SW480 (cell line): ENCODE measurements at regions not wholly inside any gene's neighbourhood (a gene's known extent, or its start where the extent isn't known, plus 50 kb on each side); places are given as distances from the start of the nearest gene placed in this dataset.

ENCODE experiments used
- DNase-seq: peaks from one replicate; pipeline ENCODE4 v3.0.0-alpha.2; 2016; ENCODE audit warnings: low spot score

DNA sequence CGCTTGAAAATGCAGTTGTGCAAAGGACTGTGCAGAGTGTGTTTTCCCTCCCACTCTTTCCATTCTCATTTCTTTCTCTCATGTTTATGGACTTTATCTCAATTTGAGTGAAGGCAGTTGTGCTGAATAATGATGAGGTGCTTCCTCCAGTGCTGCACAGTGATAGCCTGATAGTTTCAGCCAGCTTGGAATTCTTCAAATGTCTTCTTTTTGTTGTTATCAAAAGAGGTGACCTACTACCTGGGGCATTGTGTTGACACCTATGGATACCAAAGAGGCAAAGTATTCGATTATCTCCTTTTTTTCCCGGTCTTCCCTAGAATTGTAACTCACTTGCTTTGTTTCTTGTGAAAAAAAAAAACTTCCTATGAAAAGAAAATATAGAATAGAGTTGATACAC is 132.6 kb upstream of the ESRRG start:
- DNase-seq, result no peak

DNA sequence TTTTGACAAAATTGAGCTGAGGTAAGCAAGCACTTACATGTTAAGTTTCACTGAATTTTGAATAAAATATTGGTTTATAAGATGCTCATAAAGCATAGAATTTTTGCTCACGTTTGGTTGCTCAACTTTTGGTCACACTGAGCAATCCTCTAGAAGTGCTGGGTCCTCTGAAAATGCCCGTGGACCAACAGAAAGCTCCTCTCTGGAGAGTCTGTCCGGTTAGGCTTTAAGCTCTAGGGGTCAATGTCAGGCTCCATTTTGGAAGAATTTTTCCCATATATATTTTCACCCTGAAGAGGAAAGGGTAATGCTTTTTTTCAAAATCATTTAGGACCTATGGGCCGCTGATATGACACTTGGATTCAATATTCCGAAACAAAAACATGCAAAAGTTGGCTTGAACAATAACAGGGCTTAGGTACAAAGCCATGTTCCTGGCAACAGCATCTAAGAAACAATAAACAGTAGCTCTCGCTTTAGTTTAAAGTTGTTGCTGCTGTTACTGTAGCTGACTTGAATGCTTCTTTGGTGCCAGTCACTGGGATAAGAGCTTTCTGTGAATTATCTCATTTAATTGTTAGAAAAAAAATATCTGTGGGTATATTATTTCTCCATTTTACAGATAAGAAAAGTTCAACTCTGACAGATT is 131.7 kb upstream of the ESRRG start:
- DNase-seq, result no peak

DNA sequence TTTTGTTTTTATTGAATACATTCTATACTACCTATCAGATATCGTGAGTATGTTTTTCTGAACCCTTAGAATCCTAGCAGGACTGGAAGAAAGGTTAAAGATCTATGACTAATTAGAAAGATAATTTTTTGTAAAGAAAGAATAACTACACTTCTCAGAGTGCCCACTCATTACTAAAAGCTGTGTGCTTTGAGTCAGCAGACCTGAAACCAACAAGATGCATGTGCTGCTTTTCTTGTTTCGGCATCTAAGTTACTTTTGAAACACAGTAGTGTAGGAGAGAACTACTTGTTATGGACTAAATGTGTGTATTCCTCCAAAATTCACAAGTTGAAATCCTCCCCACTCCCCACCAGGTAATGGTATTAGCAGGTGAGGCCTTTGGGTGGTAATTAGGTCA is 127.8 kb upstream of the ESRRG start:
- DNase-seq, result no peak

DNA sequence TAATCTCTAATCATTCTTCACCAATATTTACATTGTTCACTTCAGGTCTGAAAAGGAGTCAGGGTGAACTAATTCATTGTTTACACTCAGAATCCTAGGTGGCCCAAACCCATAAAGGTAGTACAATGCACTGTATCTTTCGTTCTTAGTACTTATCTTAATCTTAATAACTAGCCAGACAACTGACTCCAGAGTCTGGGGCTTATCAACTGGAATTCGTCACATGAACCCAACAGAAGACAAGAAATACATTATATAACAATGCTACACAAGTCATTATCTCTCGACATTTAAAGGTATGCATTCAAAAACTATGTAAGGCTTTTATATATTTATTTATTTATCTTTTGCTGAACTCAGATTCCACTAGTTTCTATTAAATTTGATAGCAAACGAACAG is 125.9 kb upstream of the ESRRG start:
- no peak for DNase-seq

DNA sequence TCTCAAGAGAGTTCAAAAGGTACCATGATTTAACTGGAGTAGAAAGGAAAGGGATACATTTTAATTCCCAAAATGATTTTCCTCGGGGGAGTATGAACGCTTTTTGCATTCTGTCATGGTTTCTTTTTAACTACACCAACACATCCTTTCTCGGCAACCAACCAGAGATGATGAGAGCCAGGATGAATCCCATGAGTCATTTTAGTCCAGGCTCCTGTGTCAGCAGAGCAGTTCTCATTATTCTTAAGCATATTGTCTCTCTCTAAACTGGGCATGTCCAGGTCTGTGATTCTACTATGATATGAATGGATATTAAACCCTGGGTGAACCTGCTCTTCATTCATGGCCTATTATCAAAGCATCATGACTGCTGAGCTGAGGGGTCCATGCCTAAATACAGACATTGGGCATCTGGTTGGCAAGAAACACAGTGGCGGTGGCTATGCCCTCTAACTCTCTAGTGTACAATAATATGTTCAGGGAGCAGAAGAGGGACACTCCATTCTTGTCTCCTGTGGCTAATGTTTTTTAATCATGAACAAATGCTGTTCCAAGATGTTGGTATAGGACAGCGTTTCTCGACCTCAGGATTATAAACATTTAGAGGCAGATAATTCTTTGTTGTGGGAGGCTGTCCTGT is 124.3 kb upstream of the ESRRG start:
- no peak for DNase-seq

DNA sequence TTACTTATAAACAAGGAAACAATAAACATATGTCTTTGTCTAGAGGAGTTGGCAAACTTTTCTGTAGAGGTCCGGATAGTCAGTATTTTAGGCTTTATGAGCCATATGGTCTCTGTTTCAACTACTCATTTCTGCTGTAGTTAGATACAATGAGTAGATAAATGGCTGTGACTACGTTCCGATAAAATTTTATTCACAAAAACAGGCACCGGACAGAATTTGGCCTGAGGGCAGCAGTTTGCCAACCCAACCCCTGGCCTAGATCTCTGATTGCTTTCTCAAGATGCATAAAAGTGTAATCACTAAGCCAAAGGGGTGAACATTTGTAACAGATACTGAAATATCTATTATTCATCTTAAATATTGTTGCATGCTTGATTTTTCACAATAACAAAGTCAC is 123.1 kb upstream of the ESRRG start:
- DNase-seq, result no peak

DNA sequence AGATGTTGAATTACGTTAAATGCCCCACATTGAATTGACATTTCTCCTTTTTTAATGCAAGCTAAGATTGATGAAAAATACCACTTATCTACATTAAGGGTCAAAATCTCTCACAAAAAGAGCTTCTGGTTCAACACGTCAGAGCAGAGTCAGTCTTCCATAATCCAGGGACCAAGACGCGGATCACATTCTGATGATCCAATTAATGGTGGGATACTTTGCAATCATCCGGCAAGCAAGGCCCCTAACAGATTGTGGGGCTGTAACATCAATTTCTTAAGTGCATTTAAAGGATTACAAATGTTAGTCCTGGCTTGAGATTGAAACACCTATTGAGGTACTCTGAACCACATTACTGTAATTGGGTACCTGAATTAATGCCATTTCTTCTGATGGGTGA is 120.2 kb upstream of the ESRRG start:
- no peak for DNase-seq

DNA sequence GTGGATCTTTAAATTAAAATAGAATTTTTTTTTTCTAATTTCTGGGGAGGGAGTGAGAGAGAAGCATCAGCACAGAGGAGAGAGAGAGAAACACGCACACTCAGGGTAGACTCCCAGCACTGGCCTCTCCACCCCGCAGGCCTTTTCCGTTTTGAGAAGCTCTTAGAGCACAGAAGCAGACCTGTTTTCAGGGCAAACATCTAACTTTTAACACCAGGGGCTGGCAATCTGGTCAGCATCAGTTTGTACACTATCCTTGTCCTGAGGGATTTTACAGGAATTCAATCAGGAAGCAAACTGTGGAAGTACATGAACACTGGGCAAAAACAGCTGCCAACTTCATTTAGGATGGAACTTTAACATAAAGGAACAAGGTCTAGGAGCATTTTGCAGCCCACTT is 117.9 kb upstream of the ESRRG start:
- DNase-seq, result no peak

DNA sequence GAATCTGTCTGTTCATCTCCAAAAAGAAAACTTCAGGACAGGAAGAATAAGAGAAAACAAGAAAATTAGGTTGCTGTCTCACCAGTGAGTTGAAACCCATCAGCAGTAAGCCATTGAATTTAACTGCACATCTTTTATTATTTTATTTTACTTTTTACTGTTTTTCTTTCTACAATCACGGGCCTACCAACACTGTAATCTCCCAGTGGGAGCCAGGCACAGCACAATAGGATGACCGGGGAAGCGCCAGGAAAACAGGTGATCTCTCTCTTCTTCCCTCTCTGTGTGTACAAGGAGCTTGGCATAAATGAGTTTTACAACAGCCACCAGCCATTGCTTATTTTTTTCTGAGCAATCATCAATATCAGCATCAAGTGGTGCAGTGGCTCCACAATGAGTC is 113.1 kb upstream of the ESRRG start:
- no peak for DNase-seq

DNA sequence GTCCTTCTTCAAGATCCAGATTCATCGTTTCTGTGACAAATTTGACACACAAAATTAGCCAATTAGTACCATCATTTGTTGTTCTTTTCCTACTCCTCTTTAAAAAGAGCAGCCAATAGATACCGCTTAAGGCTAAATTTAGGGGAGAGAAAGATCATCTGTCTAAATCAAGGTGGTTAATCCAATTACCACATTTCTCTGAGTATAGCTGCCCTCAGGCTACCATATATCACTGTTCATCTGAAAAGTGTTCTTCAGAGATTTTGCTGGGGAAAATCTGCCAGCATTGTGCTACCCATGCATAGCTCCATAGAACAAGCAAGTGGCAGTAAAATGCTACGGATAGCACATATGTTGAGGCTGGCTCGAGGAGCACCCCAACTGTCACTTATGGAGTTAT is 110.3 kb upstream of the ESRRG start:
- no peak for DNase-seq

DNA sequence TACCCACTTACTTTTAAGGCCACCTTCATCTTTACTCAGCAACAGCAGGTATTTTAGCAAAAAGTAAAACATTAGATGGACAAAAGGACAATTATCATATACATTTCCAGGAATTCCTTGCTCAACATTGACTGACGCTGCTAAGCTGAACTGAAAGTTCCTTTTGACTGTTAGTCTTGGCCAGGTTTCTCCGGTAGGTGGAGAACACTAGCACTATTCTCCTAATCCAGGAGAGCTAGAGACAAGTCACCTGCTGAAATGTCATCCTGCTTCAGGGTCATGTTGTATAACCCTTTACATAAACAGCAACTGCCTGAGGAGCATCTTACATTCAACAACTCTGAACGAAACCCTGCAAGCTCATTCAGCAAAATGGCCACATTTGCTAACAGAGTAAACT is 109.0 kb upstream of the ESRRG start:
- DNase-seq, result no peak

DNA sequence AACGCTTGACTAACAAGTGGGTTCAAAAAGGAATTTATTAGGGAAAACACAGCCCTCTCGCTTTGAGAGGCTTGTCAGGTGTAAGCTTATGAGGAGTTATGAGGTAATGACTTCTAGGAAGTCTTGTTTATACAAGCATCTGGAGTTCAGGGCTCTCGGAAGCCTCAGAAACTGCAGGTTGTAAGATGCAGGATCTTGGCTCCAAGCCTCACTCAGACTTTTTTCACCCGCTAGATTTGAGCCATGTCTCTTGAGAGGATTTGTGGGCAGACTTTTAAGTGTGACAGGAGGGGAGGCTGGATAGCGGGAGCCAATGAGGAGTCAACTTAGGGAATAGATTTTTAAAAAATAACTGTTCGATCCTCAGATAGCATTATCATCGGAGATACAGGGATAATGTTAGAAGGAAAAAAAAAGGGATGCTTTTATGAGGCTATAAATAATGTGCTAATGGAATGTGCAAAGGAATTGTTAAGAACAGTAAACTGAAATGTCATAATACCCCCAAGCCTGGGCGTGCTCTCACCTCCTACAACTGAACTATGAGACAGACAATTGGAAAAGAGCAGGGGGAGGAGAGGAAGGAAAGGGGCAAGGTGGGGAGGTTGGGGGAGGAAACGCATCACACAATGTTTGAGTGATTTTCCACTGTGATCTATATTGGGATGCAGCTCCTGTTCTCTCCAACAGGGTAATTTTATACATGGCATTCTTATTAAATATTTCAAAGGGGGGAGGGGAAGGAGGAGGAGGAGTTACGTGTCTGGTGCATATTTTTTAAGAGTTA is 107.4 kb upstream of the ESRRG start:
- DNase-seq, result no peak

DNA sequence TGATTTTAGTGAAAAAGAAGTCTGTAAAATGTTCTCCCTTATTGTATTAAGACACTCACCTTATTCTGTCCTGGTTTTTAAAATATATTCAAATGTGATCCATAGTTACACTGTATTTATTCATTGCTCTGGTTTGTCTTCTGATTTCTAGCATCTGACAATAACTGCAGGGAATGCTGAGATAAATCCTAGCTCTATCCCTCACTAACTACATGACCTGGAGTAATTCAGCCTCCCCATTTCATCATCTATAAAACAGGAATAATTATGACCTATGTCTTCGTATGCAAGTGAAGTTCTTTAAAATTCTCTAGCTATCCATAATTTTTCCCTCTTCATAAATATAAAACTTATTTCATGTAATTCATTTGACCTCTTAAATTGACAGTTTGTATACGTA is 104.0 kb upstream of the ESRRG start:
- DNase-seq, result no peak

DNA sequence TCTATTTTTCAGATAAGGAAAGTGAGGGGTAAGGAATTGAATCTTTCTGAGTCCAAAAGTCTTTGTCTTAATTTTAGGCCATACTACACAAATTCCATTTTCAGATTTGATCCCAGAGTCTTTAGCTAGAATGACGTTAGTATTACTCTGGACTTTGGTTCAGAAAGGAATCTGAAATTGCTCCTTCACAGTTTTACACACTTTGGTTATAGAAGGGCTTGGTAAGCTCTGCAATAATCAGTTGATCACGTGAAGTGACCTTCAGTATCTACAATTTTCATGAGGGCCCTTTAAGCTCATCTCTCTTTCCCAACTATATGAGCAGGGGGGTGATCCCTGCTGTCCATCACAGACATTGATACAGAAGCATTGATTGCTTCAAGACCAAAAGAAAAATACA is 103.4 kb upstream of the ESRRG start:
- DNase-seq, result no peak

DNA sequence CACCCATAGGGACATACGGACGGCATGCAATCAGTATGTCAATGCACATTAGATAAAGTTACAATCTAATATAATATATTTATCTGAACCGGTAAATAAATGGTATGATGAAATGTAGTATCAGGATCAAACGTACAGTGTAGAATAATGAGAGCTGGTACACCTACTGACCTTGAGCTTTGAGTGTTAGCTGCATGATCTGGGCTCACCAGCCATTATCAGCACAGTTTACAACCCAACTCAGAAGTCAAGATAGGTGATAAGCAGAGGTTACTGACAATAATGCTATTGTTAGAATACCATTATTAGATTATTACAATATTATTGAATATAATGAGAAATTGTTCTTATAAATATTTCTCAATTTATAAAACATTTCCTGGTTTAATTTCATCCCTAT is 103.0 kb upstream of the ESRRG start:
- no peak for DNase-seq

DNA sequence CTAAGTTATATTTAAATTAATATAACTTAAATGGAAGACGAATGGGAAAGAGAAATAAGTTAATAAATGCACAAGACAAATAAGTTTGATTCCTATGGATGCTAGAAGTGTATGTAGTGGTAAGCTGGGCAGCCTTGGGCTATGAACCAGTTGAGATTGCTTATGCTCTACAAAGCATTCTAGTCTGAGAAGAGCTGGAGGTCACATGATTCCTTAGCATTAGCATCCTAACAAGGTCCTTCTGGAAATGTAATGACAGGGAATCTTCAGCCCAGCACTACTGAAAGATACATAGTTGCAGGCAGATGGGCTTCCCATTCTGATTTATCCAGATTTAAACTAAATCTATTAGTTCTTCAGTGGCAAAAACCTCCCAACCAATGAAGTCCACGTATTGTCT is 102.3 kb upstream of the ESRRG start:
- DNase-seq, result no peak

DNA sequence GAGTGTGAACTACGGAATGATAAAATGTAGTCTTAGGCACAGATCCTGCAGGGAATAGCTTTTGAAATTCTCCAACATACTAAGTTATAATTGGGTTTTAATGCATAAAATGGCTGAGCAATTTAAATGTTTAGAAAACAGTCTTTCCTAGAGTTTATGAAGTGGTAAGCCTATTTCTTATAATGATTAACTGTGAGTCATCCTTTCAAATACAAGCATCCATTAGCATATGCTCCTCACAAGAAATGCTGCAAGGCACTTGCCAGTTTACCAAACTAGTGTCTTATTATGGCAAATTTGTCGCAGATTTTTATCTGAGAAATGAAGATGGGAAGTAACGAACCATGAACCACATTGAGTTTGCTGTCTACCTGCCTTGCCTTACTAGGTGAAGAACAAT is 101.3 kb upstream of the ESRRG start:
- no peak for DNase-seq

DNA sequence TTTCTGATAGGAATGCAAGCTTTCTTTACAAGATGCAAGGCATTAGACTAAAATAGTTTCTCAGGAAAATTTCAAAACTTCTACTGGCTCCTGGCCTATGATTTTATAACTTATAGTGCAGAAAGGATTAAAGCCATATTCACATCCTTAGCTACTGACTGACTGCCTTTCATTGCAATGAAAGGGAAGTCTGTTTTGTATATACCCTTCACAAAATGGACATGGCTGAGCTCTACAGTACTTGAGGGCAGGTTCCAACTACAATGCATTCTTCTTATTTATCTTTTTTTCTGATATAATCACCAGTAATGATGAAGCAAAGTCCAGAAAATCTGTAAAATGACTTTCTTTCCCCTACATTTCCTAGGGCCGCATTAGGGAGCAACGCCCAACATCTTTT is 100.5 kb upstream of the ESRRG start:
- DNase-seq, result no peak

DNA sequence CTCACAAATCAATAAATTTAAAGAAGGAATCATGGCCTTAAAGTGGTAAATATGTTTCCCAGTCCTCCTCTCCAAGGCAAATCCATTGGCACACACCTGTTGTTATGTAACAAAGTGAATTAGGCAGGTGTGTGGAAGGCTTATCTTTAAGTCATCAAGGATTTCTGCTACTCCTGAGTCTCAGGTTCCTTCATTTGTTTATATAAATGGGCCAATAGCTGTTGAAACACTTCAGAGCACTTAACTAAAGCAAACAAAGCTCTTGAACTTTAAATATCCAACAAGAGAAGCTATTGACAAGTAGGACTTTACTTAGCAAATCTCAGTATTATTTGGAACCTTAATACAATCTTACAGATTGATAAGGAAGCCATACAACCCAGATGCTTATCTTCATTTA is 99.3 kb upstream of the ESRRG start:
- no peak for DNase-seq

DNA sequence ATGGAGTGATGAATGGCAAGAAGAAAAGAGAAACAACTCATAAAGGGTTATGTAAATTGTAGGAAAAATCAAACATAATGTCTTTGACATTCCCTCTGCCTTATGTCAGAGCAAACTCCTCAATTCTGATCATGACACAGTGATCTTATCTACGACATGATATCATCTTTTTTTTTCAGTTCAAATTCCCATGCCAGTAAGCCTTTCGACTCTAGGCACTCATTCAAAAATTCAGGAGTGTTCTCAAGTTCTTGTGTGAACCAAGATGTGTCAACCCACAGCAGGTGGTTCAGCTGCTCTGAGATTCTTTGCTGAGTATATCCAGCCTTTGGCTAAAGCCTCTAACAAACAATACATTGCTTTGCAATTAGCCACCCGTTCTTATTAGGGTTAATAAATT is 97.1 kb upstream of the ESRRG start:
- DNase-seq, result no peak

DNA sequence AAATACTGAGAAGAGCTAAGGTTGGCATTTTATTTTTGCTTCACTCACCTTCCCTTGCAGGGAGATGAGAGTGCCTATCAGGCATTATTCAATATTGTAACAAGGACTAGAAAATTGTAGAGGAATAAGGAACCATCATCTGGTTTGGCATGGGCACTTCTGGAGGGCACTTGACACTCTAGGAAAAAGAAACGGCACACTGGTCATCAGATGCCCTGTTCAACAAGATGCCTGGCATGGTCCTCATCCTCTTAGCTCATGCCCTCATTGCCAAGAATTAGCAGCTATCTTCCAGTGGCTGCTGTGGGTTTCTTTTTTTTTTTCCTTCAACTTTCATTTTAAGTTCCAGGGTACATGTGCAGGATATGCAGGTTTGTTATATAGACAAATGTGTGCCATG is 95.1 kb upstream of the ESRRG start:
- no peak for DNase-seq

DNA sequence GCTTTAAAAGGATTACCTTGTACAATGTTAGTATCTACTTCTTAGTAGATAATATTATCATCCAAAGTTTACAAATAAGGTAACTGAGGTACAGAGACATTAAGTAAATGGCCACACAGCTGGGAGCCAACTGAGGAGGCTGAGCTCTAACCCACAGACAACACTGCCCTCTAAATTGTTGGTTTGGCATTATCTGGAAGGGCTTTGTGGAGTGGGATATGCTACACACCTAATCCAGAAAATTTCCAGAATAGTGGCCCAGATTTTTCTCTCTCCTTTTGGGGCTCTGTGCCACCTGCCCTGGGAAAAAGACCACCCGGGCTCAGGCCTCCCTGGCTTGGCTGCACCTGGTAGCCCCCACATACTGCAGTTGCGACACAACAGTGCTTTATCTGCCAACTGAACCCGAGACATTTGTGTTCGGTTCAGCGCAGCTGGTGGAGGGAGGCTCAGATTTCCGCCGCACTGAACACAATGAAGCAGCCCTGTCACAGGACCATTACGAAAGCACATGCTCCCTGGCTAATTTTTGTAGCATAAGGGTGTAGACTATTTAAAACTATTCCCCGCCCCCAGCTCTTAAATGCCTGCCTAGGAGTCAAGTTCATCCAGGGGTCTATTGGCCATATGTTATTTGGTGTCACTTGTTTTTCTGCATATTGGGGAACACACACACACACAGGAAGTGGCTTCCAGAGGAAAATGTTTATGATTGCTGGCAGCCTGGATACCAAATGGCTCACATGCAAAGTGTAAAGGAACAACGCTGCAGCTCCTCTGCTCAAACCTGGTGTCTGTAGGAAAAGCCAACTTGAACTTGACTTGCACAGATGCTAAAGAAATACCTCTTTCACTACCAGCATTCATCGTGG is 92.3 kb upstream of the ESRRG start:
- DNase-seq, result no peak
